Mesothelial cell of epicardium (in vitro differentiated cells): ENCODE measurements at regions not wholly inside any gene's neighbourhood (a gene's known extent, or its start where the extent isn't known, plus 50 kb on each side); places are given as distances from the start of the nearest gene placed in this dataset.

ENCODE experiments used
- DNase-seq, 2 experiments: peaks; one replicate each; pipeline ENCODE4 v3.0.0; 2021; ENCODE audit warnings: low spot score in 2 of 2; ENCODE audit not compliant: unreplicated experiment in 2 of 2
- H3K27ac Mint-ChIP-seq: 2 replicates; pipeline ENCODE4 v1.8.0; 2021; ENCODE audit warnings: mixed read lengths
- H3K27me3 Mint-ChIP-seq: 2 replicates; pipeline ENCODE4 v1.8.0; 2021; ENCODE audit warnings: low read depth, mixed read lengths
- H3K36me3 Mint-ChIP-seq: 2 replicates; pipeline ENCODE4 v1.8.0; 2021; ENCODE audit warnings: mixed read lengths
- H3K4me1 Mint-ChIP-seq: 2 replicates; pipeline ENCODE4 v1.8.0; 2021; ENCODE audit warnings: mixed read lengths
- H3K4me3 Mint-ChIP-seq: 2 replicates; pipeline ENCODE4 v1.8.0; 2021; ENCODE audit warnings: mild to moderate bottlenecking, moderate library complexity, mixed read lengths
- H3K9me3 Mint-ChIP-seq: 2 replicates; pipeline ENCODE4 v1.8.0; 2021; ENCODE audit warnings: mixed read lengths
- TF ChIP-seq, protein P1 (sequence below): fragments of 200-600 bp; sonication (generic); IDR thresholded peaks from one replicate; pipeline ENCODE4 v1.5.0; 2021; ENCODE audit warnings: antibody characterized with exemption; ENCODE audit not compliant: unreplicated experiment

DNA sequence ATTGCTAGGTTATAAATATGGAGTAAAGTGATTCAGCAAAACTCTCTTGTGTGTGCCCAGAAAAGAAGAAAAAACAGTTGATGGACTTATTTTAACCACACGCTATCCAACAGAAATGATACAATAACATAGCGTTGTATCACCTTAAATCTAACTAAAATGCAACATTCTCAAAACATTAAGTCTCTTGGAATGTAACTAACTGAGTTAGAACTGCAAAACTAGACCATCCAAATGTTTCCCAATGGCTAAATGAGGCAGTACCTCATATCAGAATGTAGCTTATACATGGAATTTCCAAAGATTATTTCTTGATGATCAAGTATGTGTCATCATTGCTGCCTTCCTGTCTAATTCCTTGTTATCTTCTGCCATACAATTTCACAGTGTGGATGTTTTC, 187.9 kb downstream of the CNTN3 start:
- DNase-seq = no peak
- no peaks in the 10 kb centered on the region for H3K36me3 Mint-ChIP-seq
- TF ChIP-seq, protein P1, sequence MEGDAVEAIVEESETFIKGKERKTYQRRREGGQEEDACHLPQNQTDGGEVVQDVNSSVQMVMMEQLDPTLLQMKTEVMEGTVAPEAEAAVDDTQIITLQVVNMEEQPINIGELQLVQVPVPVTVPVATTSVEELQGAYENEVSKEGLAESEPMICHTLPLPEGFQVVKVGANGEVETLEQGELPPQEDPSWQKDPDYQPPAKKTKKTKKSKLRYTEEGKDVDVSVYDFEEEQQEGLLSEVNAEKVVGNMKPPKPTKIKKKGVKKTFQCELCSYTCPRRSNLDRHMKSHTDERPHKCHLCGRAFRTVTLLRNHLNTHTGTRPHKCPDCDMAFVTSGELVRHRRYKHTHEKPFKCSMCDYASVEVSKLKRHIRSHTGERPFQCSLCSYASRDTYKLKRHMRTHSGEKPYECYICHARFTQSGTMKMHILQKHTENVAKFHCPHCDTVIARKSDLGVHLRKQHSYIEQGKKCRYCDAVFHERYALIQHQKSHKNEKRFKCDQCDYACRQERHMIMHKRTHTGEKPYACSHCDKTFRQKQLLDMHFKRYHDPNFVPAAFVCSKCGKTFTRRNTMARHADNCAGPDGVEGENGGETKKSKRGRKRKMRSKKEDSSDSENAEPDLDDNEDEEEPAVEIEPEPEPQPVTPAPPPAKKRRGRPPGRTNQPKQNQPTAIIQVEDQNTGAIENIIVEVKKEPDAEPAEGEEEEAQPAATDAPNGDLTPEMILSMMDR = no peak
- H3K4me3 Mint-ChIP-seq = no peak overlapping the region
- no peaks in the 10 kb centered on the region for H3K9me3 Mint-ChIP-seq
- H3K27me3 Mint-ChIP-seq = peaks cover 3% of the 10 kb centered on the region
- no peak overlapping the region for H3K27ac Mint-ChIP-seq
- no peaks in the 10 kb centered on the region for H3K4me1 Mint-ChIP-seq

DNA sequence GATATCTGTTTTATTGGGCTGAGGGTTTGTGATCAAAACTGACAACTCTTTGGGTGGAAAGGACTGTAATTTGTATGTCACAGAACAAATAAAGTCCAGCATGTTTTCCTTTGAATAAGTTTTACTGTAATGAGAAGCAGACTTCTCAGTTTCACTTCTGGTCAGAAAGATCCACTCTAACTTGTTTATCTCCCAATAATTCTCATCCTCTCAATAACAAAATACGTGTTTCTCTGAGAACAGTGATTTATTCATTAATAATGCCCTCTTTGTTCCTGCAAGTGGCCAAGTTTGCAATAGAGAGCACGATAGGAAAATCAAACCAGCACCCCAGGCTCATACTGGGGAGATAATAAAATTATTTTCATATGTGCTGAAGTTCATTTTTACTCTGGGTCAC, 190.6 kb downstream of the CNTN3 start:
- no peak overlapping the region for H3K27ac Mint-ChIP-seq
- no peaks in the 10 kb centered on the region for H3K9me3 Mint-ChIP-seq
- DNase-seq = no peak
- TF ChIP-seq, protein P1 = no peak
- no peaks in the 10 kb centered on the region for H3K36me3 Mint-ChIP-seq
- H3K27me3 Mint-ChIP-seq = no peaks in the 10 kb centered on the region
- H3K4me1 Mint-ChIP-seq = no peaks in the 10 kb centered on the region
- H3K4me3 Mint-ChIP-seq = no peak overlapping the region

DNA sequence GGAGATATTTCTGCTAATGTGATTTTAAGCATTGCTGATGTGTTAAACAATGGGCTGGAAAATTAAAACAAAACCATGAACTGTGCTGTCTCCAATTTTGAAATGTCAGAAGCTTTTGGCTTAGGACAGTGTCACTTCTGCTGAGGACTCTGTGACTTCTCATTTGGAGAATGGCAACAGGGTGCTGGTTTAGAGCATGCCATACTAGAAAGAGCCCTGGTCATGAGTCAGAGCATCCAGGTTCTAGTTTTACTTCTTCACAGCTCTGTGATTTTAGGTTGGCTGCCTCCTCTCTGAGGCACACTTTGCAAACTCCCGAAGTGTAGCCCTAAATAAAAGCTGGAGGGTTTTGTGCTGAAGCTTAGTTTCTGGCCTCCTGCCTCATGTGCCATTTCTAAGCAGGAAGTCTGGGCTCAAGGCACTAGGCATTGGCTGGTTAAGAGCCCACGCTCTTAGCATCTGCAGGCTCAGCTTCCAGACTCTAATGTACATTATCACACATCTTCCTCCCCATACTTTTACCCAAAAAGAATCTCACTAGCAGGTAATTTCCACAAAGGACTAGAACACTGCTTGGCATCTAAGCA, 193.8 kb downstream of the CNTN3 start:
- DNase-seq = no peak
- Mint-ChIP-seq H3K27ac (no peak overlapping the region), H3K36me3 (no peaks in the 10 kb centered on the region), H3K4me1 (no peaks in the 10 kb centered on the region), H3K27me3 (no peaks in the 10 kb centered on the region), H3K4me3 (no peak overlapping the region), H3K9me3 (no peaks in the 10 kb centered on the region)
- TF ChIP-seq, protein P1 = no peak

DNA sequence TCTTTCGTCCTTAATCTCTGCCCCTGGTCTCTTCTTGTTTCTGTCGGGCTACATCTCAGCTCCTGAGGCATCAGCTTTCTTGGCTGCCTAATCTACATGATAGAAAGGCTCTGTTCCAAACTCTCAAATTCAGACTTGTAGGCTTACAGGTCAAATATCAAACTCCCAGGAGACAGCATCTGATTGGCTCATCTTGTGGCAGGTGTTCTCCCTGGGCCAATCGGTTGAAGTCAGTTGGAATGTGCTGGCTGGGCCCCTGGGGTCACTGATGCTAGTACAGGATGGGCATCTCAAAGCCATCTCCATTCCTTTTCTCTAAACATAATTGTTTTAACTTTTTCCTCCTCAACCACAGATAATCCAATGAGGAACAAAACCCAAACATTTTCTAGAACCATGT, 198.7 kb downstream of the CNTN3 start:
- no peak overlapping the region for H3K4me3 Mint-ChIP-seq
- TF ChIP-seq, protein P1 = no peak
- no peak overlapping the region for H3K27ac Mint-ChIP-seq
- no peaks in the 10 kb centered on the region for H3K36me3 Mint-ChIP-seq
- H3K27me3 Mint-ChIP-seq = peaks cover 3% of the 10 kb centered on the region
- no peak for DNase-seq
- H3K9me3 Mint-ChIP-seq = no peaks in the 10 kb centered on the region
- H3K4me1 Mint-ChIP-seq = no peaks in the 10 kb centered on the region

DNA sequence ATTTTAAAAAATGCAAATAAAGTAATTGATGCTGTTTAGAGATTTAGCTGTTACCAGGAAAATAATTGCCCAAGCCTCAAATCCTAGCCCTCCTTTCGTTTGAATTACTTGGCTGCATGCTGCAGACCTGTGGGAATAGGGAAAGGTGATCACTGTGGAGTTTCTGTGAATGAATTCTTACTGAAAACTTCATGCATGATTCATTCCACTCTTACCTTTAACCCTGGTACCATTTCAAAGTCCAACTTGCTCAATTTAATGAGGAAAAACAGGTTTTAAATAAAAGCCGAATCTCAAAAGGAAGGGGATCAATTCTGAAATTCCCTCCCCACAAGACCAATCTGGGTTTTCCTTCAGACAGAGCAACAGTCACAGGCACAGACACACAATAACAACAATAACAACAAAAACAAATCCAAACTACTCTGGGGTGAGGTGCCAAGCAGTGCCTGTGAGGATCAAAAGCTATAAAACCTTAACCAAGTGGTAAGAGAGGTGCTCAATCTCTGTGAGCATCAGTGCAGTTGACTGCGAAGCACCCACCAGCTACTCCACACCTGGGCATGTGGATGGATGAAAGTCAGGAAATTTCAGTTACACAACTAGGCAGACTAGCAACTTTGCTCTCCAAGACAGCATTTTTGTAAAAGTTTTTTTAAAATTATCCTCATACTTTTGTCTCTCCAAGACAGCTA, 200.8 kb downstream of the CNTN3 start:
- H3K9me3 Mint-ChIP-seq = peaks cover 6% of the 10 kb centered on the region
- H3K4me3 Mint-ChIP-seq = no peak overlapping the region
- H3K36me3 Mint-ChIP-seq = no peaks in the 10 kb centered on the region
- peaks cover 3% of the 10 kb centered on the region for H3K27me3 Mint-ChIP-seq
- H3K4me1 Mint-ChIP-seq = no peaks in the 10 kb centered on the region
- DNase-seq = no peak
- H3K27ac Mint-ChIP-seq = no peak overlapping the region
- TF ChIP-seq, protein P1 = no peak
